GM18511 (cell line): ENCODE measurements at regions not wholly inside any gene's neighbourhood (a gene's known extent, or its start where the extent isn't known, plus 50 kb on each side); places are given as distances from the start of the nearest gene placed in this dataset.

Experiments
- ATAC-seq: cut with Tn5 transposase; IDR thresholded peaks from one replicate; pipeline ENCODE4 v1.9.1; 2021; ENCODE audit warnings: mild to moderate bottlenecking, moderate library complexity; ENCODE audit not compliant: unreplicated experiment

DNA sequence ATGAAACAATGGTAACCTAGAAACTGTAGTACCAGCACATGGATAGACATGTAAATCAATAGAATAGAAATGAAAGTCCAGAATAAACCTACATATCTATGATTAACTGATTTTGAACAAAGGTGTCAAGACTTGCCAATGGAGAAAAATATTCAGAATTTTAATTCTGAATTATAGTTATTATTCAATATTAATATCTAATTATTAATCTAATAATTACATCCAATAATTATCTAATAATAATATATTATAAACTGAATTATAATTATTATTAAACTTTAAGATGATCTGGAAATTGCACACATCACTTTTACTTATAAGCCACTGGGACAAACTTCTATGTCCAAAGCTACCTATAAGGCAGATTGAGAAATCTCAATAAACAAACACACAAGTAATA lies 1365.2 kb upstream of the ADGRL3 start:
- ATAC-seq, result no peak

DNA sequence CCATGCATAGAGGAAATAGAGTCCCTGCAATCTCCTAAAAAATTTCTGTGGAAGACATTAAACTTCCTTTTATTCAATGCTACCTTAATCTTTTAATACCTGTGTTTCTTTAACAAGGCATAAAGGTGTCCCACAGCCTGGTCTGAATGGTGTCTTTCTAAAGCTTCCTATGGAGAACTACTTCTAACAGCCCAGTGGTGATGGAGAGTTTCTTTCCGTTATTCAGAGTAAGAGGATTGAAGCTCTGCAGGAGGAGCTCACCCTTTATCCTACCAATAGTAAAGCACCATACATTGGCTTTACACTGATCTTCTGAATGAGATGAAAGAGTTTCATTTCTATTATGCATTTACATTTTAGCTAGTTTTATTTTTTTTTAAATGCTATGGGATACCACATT lies 1362.4 kb upstream of the ADGRL3 start:
- no peak for ATAC-seq

DNA sequence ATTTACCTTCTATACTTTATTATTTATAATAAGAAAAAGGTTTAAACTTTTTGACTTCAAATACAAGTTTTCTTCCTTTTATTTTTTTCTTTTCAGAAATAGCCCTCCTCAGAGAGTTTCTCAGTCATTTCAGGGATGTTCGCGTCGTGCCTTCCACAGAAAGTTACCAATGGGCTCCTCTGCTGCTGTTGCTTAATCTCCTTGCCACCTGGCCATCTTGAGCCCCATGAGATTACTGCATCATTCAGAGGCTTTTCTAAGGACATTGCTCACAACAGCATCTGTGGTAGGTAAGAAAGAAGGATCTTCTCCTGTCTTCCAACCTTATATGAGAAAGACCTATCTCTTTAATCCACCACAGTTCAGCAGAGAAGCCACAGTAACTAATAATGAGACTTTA lies 1361.9 kb upstream of the ADGRL3 start:
- ATAC-seq, result no peak

DNA sequence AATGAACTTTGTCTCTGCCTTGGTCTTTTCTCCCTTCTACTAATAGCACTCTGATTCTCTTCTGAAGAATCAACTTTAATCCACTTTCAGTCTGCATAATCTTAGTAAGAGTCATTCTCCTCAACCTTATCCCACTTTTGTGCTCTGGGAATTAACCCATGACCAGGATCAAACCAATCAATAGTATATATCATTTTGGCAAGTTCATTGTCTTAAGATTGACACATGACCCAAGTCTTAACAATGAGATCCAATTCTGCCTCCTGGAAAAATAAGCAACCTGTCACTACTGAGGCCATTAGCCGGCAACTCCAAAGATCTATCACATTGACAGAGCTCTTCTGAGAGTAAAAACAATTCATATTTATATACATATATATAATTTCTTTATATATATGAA lies 1358.4 kb upstream of the ADGRL3 start:
- ATAC-seq, result no peak

DNA sequence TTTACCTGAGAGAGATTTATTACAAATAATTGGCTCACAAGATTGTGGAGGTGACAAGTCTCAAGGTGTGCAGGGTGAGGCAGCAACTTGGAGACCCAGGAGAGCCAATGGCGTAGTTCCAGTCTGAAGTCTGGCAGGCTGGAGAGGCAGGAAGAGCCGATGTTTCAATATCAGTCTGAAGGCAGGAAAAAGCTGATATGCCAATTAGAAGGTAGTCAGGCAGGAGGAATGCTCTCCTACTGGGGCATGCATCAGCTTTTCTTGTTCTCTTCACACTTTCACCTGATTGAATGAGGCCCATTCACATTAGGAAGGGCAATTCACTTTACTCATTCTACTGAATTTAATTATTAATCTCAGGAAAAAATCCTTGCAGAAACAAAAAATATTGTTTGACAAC lies 1351.7 kb upstream of the ADGRL3 start:
- ATAC-seq, result no peak

DNA sequence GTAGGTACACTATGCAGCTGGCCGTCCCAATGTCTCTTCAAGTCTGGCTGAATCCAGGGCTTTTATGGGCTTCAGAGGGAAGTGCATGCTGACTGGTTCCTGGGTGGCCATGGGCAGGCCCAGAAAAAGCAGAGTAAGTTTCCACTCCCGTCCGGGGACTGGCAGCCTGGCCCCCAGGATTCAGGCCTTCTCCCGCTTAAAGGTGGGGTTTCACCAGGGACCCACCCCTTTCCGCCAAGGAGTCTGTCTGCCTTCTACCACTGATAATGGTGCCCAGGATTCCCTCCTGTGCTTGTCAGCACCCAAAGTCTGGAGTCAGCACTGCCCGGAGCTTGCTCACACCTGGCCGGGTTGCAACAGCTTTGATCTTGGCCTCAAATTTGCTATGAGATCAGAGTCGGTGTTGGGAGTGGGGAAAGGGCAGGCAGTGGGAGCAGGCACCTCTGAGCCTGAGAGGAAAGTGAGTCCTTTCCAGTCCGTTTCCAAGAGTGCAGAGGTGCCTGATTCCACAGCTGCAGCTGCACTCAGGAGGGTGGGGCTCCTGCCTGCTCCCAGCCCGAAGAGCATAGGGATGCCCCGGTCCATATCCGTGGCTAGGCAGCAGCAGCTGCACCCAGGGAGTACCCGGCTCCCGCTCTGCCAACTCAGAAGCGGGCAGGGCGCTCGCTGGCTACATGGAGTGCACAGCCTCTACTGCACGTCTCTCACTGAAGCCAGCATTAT lies 1344.3 kb upstream of the ADGRL3 start:
- no peak for ATAC-seq

DNA sequence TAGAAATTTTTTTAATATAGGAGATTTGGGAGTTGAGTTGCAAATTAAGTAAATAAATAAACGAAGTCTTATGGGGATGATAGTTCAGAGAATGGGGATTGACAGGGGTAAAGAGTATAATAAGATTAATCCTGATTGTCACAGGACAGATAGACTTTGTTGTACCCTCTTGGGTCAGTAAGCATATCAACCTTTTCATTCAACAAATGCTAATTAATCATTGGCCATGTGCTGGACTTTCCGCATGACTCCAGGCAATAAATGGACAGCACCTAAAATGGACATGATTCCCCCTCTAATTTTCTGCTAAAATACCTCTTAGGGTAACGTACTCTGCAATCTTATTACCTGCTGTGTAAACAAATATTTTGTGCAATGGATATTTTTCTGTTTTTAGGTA lies 1331.1 kb upstream of the ADGRL3 start:
- ATAC-seq, result no peak

DNA sequence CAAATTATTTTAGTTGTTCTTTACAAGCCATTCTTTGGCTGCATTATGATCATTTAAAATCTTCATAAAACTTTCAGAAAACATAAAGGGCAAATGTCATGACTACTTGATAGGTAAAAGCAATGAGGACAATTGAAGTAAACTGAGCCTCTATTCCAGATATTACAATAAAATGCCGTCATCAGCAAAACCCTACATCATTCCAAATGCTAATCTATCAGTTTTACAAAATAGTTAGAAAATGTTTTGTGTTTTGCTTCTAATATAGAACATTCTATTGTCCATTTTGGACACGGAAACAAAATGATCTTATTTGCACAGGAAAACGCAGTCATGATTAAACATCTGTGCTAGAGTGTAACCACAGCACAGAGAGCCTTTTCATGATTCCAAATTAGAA lies 1330.6 kb upstream of the ADGRL3 start:
- ATAC-seq, result no peak

DNA sequence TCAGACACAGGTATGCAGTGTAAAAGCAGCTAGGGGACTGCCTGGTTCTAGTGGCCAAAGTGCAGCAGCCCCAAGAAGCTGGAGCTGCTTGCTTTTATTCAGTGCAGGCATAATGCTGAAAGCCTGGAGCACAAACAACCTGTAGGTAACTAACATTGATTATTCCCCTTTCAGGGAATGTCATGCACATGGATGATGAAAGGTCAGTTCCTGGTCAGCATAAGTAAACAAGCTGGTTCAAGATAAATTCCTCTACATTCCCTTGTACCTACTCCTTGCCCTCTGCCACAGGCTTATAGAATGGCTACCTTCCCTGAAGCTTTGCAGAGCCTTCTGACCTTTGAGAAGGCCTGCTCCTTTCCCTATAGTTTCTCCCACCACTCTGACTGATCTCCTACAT lies 1318.5 kb upstream of the ADGRL3 start:
- ATAC-seq, result no peak

DNA sequence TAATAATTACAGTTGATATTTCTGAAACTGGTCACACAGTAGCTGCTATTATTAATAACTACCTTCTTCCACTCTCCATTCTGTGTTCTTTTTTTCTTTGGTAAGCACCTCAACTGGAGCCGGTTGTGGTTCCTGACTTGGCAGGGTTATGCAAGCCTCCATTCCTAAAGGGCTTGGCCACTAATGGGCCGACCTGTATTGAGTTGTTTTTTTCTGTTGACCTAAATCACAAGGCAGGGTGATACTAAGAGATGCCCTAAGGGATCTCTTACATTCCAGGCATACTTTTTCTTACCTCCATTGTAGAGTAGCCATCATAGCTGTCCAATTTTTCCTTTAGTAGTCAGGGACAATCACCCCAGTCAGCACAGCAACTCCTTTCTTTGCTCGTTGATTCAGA lies 1295.8 kb upstream of the ADGRL3 start:
- no peak for ATAC-seq

DNA sequence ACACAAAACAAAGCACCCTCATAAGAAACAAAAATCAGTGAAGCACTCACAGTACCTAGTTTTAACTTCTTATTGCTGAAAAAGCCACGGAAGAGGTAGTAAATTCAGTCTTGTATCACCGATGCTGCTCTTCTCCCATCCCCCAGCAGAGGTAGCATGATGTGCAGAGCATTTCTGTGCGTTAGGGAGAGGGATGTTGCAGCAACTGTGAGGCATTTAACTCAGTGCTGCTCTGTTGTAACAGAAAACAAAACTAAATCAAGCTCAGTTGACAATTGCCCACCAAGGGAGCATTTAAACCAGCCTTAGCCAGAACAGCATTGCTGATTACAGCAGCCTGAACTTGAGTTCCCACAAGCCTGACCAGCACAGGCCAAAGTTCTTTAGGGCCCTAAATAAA lies 1279.7 kb upstream of the ADGRL3 start:
- no peak for ATAC-seq

DNA sequence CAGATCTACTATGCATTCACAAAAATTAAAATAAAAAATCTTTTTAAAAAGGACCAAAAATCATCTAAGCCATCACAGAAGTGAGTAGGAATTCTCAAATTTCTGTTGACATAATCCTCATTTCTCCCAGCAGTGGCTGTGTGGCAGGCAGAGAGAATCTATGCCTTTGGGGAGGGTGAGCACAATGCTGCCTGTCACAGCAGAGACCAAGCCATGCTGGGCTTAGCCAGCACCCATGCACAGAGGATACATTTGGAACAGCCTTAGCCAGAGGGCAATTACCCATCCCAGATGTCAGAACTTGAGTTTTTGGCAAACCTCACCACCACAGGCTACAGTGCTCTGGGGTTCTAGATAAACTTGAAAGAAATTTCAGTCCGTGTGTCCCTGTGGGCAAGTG lies 1274.8 kb upstream of the ADGRL3 start:
- no peak for ATAC-seq

DNA sequence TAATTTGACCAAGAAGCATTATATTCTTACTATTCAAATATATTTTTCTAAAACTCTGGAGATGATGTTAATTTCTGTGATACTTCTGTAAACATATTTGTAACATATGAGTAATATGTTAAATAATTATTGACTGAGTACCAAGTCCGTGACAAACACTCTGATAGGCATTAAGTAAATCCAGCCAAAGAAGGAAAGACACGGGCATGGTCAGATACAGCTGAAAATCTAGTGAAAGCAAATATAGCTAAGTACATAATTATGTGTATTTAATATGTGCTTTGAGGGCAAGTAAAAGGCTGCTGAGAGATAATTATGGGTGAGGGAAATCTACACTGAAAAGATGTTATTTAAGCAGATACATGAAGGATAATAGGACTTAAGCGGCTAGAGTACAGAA lies 1263.6 kb upstream of the ADGRL3 start:
- ATAC-seq, result no peak

DNA sequence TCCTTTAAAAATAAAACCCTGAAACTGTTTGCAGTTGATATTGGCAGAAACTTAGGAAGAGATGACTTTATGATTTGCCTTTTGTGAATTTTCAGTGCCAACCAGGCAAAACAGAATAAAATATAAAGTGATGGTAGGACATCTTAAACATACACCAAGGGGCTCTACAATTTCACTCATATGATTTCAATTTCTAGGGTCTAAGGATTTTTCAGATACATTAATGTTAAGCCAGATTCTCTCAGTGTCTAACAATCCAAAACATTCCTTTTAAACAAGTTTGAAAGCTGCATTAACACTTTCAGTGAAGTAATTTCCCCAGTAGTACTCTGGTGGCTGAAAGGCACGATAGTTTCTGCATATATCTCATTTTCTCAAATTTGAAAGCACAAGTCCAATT lies 1262.0 kb upstream of the ADGRL3 start:
- no peak for ATAC-seq

DNA sequence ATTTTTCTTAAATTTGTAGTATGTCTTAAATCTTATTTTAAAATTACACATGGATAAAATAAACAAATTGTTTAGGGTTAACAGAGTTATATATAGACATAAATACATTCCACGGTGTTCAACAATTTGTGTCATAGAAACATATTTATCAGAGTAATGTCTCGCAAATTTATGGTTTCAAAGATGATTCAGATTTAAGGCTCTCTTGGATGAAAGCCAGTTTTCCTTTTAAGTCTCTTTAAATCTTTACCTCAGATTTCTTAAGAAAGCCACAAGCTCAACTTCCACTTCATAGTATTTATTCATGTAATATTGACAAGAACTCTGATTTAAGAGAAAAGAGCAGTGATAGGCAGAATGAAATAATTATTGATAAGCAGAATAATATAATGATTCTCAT lies 1254.8 kb upstream of the ADGRL3 start:
- no peak for ATAC-seq

DNA sequence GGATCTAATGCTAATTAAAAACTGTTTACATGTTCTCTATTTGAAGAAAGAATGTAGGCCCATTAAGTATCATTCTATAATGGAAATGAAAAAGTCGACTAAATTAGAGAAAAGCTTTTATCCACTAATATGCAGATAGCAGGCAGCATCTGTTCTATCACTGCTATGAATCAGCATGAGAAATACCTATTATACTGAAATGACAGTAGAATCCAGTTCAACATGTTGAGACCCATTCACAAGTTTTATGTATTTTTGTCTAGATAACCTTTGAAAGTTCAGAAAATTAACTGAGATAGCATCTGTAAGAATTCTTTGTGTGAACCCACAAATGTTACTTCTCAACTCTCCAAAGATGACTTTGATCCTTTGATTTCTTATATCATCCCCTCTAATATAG lies 1254.4 kb upstream of the ADGRL3 start:
- ATAC-seq, result no peak

DNA sequence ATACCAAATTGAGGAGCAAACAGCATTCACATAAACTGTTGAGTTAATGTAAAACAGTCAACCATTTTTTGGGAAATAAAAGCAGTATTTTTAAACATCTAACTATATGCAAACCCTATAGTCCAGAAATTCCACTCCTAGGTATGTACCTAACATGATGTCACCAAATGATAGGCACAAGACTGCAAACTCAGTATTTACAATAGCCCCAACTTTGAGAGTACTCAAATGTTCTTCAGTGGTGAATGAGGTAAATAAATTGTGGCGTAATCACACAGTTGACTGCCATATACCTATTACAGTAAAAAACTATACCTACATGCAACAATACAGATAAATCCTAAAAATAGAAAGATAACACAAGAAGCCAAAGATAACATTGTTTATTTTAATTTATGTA lies 1243.8 kb upstream of the ADGRL3 start:
- no peak for ATAC-seq

DNA sequence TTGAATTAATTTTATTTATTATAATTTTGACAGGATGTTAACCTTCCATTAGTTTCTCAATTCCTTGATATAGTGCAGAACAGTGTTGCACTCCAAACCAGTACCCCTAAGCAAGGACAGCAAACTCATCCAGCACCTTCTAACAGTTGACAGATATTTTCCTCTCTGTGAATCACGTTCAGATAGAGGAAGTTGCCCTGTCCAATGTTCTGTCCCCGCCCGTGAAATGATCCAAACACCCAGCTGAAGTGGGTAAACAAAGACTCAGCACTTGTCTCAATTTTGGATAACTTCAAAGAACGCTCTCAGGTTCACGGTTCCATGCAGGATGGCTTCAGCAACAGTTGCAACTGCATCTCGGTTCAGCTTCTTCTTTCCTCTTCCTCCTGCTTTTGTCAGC lies 1240.0 kb upstream of the ADGRL3 start:
- ATAC-seq, result no peak

DNA sequence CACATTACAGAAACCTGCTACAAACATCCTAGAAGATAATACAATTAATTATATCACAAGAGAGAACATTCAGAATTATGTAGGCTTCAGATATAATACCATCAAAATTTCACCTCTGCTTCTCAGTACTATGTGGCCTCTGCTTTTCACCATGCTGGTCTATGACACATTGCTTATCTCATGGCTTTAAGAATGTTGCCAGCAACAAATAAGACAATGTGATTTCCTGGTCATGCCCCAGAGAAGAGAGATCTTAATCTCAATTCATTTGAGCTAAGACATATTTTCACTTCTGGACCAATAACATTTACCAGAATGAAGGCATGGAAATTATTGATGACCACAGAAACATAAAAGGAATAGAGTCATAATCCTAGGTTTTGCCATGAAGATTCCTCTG lies 1233.4 kb upstream of the ADGRL3 start:
- ATAC-seq, result no peak

DNA sequence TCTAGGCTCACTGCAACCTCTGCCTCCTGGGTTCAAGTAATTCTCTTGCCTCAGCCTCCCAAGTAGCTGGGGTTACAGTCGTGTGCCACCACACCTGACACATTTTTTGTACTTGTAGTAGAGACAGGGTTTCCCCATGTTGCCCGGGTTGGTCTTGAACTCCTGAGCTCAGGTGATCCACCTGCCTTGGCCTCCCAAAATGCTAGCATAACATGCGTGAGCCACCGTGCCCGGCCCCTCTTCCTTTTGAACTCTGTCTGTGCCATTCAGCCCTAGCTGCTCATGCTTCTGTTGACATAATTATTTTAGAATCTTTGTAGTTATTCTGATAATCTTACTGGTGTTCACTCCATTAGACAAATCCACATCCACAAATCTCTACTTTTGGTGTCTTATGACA lies 1231.3 kb upstream of the ADGRL3 start:
- ATAC-seq, result no peak

DNA sequence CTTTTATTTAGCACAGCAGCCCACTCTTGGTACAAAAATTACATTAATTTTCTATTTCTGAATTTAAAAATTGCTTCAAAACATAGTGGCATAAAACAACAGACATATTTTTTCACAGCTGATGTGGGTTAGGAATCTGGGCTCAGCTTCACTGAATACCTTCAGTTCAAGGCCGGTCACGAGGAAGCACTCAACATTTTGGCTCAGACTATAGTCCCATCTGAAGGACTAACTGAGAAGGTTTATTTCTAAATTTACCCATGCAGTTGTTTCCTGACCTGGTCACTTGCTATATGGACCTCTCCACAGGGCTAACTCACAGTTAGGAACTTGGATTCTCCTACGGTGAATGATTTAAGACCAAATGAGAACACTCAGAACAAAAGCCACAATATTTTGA lies 1230.2 kb upstream of the ADGRL3 start:
- no peak for ATAC-seq

DNA sequence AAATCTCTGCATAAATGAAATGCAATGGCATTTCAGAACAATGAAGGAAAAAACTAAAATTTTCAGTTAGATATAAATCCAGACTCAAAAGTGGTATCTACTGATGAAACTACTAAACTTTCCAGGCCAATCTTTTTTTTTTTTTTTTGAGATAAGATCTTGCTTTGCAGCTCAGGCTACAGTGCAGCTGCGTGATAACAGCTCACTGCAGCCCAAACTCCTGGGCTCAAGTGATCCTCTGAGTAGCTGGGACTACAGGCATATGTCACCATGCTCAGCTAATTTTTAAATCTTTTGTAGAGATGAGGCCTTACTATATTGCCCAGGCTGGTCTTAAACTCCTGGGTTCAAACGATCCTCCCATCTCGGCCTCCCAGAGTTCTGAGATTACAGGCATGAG lies 1228.2 kb upstream of the ADGRL3 start:
- ATAC-seq, result no peak

DNA sequence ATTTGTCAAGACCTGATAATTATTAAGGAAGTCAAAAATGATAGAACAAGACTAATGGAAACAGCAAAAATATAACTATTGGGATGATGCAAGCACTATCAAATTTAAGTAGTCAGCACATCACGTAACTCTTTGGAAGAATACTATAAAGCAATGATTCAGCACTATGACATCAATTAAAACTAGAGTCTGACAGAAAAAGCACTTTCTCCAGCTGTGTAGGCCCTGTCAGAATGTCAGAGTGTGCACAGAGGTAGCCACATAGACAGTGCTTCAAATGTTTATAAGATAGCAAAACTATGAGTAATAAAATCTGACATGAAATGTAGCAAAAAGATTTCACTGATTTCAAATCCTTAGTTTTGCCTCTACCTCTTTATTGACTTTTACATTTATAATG lies 1226.6 kb upstream of the ADGRL3 start:
- no peak for ATAC-seq

DNA sequence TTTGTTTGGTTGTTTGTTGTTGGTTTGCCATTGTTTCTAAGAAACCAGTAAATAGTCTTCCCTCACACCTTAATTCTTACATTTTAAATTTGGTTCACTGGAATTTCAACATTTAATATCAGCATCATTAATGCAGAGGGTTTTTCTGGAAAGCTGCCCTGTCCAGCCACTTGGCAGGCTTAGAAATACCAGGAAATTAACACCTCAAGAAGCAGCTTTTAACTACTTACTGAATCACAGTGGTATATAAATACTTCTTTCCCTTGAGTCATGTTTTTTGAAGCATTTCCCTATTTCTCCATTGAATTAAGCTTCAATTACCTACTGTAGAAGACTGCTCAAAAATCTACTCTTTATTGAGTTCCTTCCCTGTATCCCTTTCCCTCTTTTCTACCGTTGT lies 1221.1 kb upstream of the ADGRL3 start:
- ATAC-seq, result no peak
